ENCODE measurements at regions not wholly inside any gene's neighbourhood (a gene's known extent, or its start where the extent isn't known, plus 50 kb on each side); places are given as distances from the start of the nearest gene placed in this dataset.
"Not testable (repeated sequence)": the region's sequence is repeated elsewhere in the genome, so short reads cannot be mapped to it uniquely, and the experiment has no call there.

DNA sequence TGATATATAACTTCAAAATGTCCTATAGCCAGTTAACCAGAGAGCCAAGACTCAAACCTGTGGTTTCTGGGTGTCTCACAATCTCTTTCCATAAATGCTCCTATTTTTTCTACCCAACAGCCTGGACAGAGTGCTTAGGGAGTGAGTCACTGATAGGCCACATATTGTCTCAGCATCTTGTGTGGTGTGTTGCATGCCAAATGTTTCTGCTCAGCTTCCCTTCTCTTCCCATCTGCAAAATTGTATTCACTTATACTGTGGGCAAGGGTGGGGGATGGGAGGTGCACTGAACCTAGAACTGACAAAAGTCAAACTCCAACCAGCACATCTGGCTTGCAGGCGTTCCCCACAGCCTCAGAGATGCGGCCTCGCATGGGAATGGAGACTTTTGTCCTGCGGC lies 123.3 kb downstream of the KCNA5 start:
- DNase-seq: no peak

DNA sequence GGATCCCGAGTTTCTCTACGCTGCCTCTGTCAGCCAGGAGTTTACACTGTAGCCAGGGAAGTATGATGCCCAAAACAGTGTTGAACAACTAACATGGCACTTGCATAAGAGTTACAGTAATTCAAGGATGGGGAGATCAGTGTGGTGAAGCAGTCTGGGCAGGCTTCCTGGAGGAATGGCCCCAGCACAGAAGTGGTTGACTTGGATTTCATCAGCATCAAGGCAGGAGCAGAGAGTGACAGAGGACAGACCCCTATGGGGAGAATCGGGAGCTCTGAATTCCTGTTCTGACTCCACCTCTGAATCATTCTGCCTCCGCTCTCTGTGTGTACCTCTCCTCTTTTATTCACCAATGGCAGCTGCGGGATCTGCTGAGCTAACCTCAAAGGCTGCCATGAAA lies 124.5 kb downstream of the KCNA5 start:
- DNase-seq: no peak

DNA sequence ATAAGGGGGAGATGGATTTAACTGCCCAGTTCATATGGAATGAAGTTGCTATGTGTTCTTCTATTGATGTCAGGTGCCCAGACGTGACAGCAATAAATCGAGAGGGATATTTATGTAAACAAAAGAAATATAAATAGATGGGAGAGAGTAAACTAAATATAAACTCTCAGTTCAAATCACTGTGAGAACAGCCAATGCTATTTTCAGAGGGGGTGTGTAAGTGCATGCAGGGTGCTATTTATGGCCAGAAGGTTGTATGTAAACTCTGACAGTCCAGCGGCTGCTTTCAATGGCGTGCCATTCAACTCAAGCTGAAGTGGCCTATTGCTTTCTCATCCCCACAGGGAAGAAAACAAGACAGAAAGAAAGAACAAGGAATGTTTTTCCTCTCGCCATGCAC lies 127.2 kb downstream of the KCNA5 start:
- DNase-seq: peak; percentile 20

DNA sequence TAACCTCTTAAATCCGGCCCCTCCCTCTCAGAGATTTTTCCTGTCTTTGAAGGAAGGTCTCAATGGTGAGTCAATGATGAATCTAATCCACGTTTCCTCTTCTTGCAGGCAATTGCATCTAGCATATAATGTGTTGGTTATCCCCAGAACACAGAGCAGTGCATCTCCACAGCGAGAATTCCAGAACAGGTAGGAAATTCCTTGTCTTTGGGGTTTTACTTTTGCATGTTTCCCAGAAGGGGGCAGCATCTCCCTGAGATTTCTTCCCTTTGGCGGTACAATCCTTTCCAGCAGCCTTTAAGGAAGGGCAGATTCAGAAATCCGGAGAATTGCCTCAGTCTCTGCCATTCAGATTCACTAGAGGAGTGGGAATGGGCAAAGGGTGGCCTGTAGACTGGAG lies 128.0 kb downstream of the KCNA5 start:
- DNase-seq: peak; percentile 32

DNA sequence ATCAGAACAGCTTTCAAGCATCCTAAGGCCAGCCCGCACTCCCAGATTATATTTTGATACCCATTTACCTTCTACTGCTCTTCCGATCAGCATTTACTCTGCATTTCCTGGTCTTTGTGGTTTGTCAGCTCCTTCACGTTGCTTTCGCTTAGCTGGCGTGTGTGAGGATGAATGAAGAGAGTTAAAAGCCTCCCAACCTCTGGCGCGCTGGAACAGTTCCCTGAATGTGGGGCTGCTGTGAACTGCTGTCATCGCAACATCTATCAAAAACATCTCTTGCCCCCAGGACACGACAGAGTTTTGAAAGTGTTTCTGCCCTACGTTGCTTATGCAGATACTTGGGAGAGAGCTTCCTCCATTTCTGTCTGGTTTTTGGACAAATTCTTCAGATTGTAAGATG lies 129.2 kb downstream of the KCNA5 start:
- DNase-seq: no peak

DNA sequence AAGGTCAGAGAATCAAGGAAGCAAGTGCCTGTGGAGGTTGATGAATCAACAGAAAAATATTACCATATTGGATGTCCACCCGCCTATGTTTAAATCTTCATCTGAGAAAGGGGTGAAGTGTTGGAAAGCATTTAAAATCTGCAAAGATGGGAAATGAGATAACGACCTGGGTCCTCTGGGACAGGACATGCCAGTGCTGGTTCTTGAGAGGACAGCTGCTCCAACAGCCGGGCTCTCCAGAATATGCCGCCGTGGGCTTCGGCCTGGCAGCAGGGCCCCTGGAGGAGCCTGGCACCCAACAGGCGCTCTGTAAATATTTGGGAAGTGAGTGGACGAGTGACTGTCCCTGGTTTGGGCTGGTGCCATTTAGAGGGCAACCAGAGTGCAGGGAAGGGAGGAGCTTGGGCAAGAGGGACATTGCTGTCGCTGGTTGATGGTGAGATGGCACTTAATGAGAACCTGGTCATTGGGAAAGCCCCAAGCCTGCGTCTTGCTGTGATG lies 129.9 kb downstream of the KCNA5 start:
- DNase-seq: no peak

DNA sequence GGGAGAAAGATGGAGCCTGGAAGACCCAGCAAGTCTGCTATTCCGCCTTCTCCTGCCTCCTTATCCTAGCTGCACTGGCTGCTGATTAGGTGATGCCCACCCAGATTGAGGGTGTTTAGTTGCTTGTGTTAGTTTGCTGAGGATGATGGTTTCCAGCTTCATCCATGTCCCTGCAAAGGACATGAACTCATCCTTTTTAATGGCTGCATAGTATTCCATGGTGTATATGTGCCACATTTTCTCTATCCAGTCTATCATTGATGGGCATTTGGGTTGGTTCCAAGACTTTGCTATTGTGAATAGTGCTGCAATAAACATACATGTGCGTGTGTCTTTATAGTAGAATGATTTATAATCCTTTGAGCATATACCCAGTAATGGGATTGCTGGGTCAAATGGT lies 131.7 kb downstream of the KCNA5 start:
- DNase-seq: not testable (repeated sequence)

DNA sequence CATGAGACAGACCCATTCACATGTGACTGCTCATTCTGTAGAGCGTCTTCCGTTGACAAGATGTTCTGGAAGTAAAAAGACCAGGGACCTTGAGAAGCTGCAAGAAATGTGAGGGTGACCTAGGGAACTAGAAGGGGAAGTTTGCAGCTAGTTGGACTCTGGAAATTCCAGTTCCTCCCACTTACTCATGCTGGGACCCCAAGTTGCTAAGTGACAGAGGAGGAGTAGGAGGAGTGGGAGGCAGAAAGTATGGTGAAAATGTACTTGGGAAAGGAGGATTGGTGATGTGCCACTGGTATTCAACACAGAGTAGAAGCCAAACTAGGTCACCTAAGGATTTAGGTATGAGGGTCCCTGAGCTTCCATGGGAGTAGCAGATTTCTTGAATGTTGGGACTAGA lies 132.4 kb downstream of the KCNA5 start:
- no peak for DNase-seq

DNA sequence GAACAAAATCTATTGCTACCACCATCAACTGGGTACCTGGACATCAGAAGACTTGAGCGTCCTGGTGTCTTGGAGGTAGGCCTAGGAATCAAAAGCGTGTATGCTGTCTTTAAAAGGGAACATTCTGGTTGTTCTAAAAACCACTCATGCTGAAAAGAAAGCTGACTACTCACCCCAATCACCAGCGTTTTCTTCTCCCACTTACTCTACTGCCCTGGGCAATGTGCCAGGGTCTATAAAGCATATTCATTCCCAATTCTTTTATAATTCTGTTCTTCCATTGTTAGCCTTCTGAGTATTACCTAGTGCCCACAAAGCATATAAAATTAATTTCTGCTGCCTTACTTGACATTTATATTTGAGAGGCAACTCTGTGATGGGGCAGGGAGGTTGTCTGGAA lies 133.4 kb downstream of the KCNA5 start:
- peak; percentile 9 for DNase-seq

DNA sequence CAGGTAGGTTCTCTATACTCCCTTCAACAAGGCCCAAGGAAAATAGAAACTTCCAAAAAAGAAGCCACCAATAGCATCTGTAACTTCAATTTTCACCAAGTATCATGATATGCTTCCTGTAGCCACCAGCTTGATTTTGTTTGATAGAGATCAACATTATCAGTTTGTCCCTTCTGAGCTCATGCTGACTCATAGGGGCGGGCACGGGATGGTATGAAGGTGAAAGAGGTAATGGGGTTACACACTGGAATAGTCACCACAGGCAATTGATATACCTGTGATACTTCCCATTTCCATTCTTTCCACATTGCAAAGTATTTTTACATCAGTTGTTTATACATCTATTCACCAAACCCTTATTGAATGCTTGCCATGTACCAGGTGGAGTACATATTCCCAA lies 134.1 kb downstream of the KCNA5 start:
- DNase-seq: no peak

DNA sequence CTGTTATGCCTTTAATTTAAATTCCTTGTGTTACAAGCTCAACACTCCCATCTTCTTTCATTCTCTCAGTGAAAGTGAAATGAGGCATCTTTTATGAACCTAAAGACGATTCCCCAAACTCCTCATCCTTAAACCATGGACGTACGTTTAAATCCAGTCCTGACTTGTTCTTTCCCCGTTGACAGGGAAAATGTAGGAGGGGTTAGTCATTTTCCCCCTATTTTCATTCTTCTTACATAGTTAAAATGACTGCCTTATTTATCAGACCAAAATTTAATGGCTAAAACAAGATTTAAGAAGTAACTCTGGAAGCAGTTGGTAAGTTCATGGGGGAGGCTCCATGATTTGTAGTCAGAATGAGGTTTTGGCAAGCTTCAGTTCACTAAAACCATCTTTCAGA lies 134.9 kb downstream of the KCNA5 start:
- no peak for DNase-seq

DNA sequence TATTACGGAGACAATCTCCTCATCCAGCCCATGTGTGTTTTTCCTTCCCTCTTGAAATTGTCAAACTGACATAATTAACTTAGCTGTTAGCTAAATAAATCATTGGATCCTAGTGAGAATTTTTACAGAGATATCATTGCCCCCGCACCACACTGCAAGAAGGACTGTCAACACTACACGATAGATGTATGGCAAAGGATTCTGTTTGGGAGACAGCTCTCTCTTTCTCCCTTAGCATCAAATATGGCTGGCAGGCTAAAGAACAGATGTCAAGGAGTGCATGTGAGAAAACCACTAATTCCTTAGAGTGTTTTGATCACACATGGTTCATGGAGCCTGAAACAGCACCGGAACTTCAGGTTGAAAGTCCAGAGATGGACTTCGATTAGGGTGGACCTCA lies 136.8 kb downstream of the KCNA5 start:
- no peak for DNase-seq

DNA sequence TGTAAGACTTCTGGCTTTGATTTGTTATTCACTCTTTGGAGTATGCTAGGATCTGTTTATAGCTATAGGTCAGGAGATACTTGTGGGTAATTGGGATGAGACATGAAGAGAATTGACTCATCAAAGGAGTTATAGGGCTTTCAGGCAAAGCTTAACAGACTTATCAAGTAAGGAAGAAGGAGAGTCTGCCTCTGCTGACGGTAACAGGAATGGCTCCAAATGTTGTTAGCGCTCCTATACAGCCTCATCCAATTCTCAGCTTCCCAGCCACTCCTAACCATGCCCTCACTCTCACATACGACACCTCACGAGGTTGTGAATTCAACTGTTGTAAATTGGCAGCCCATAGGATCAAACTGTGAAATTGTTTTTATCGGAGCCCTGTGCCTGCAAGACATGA lies 140.5 kb downstream of the KCNA5 start:
- no peak for DNase-seq

DNA sequence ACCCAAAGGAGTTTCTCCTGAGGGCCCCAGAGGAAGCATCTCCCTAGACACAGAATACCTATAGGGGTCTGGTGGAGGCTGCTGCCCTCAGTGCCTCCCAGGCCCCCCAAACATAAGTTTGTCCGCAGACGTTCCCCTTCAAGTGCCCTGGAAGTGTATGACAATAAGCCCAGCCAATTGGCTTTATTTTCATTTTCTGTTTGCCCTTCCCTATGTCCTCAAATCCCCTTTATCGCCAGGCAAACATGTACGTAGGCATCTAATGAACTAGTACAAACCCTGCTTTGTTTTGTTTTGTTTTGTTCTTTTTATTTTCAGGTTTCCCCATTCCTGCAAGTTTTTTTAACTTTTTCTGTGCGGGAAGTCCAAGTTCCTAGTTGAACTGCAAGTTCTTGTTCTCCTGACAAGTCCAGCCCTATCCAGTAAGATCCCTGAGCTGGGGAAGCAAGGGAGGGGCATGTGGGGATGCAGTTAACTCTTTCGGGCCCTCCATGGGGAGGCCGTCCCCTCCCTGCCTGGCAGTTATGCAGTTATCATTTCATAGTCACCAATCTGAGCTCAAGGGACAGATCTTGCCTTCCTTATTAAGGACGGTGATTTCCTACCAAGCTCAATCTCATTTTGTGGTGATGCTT lies 141.9 kb downstream of the KCNA5 start:
- DNase-seq: no peak

DNA sequence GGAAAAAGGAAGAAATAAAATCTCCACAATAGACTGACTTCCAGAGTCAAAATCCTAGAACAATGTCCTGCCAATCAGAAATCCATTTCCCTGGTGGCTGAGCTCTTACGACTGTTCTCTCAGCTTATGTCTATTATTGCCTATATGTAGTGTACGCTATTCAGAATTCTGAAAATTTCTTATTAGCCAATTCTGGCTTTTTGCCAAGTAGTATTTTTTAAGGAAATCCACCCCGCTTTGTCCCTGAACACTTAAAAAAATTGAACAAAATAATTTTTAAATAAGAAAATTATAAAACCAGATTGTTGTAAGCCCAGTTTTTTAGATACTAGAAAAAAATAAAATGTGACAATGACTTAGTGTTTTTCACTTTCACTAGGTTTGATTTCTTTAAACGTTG lies 143.0 kb downstream of the KCNA5 start:
- no peak for DNase-seq

DNA sequence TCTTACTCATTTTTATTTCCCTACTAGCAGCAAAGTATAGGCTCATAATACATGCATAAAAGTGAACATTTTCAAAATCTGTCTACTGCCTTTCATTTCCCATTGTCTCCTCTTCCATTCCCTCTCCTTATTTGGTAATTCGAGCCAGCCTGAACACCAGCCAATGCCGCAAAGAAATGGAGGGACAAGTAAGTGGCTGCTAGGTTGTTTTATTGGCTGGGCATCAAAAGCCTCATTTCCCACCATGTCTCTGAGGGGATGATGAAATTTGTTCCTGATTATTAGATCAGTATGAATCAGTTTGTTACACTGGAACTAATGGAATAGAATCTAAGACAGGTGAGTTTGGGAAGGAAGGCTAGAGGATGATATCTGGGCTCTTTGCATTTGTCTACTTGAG lies 143.5 kb downstream of the KCNA5 start:
- no peak for DNase-seq

DNA sequence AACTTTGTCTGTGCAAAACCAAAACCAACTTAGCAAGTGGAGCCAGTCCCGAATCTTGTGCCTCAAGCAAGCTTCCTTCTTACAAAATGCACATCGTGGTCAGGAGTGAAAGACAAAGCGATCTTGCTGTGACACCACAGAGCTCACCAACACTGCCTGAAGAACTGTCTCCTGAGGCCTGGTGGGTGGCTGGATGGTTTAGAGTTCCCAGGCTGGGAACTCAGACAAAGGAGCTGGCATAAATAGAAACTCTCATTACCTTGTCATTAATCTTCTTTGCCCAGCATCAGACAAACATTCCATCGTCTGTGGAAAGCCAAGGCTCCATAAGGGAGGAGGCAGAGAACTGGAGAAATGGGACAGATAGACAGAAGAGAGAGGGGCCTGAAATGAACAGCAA lies 144.8 kb downstream of the KCNA5 start:
- no peak for DNase-seq

DNA sequence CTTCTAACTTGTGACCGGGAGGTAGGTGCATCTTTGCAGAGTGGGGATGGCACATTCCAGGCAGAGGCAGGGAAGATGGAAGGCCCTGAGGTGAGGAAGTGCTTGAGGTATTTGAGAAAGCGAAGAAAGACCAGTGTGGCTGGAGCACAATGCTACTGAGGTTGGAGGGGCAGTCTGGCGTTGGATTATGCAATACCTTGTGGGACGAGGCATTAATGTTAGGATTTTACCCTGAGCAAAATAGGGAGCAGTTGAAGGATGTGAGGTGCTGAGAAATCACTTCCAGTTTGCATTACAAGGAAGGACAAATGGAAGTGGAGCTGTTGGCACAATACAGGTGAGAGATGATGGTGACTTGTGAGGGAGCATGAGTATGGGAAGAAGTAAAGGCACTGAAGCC lies 145.5 kb downstream of the KCNA5 start:
- no peak for DNase-seq

DNA sequence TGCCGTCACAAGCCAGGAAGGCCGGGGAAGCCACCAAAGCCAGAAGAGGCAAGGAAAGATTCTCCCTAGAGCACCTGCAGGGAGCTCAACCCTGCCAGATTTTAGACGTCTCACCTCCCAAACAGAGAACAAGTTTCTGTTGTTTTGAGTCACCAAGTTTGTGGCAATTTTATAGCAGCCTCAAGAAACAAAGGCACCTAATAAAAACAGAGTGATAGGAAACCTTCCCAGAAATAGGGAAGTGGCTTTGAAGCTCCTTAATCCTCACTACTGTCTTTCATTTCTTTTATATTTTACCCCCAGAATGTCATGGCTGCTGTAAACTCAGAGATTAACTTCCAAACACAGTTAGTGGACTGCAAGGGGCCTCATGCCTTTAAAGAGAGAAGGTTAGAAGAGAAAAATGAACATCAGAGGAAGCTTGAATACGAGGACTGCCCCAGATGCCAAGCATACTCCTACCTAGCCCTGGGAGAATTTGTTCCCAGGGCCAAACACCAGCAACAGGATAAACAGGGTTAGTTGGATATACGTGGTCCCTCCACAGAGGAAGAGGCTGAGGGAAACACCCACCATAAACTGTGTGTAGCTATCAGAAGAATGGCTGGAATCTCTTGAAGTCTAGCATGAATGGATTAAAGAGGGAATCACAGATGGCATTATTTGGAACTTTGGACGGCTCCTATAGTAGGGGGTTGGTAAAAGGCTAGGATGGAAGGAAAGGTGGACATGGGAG lies 148.3 kb downstream of the KCNA5 start:
- no peak for DNase-seq

DNA sequence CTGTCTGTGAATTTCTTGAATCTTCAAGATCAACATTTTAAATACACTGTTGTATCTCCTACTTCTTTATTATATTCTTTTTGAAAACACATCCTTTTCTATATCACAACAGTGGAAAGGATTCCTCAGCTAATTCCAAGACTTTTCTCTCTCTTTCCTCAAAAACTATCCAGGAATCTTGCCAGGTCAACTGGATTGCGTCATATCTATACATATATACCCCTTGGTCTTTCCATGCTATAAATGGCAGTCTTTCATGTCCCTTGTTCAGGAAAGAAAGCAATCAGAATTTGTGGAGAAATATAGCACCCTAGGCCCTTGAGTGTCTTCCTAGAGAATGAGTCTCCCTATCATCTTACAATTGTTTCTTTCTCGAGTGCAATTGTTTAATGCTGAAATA lies 149.0 kb downstream of the KCNA5 start:
- DNase-seq: no peak

DNA sequence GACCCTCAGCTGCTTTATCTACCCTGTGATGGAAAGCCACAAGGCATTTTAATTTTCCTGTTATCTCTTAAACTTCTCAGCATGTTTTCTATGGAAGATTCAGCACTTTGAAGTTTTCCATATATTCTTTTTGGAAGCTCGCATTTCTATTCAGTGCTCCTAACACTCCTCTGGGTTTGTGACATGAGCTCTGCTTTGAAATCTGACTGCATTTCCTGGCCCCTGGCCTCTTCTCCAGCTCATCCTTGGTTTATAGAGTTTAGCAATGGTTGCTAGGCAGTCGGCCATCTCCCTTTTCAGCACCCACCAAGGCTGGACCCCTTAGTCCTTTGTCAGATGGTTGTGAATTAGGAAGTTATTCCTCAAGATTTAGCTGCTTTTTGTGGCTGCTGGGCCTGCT lies 150.6 kb downstream of the KCNA5 start:
- no peak for DNase-seq

DNA sequence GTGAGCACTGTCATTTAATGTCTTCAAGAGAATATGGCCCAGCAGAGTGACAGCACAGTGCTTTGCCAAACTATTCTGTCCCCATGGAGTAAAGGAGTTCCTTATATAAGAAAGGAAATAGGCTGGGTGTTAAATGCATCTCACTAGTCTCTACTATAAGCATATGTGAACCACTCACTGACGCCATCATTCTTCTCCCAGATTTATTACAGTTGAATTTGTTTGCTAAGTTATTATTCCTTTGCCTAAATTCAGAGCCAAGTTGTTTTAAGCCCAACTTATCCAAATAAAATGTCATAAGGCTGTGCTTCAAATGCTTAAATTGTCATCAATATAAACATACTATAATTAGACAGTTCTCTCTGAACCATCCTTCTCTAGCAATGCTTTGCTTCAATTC lies 151.6 kb downstream of the KCNA5 start:
- no peak for DNase-seq

DNA sequence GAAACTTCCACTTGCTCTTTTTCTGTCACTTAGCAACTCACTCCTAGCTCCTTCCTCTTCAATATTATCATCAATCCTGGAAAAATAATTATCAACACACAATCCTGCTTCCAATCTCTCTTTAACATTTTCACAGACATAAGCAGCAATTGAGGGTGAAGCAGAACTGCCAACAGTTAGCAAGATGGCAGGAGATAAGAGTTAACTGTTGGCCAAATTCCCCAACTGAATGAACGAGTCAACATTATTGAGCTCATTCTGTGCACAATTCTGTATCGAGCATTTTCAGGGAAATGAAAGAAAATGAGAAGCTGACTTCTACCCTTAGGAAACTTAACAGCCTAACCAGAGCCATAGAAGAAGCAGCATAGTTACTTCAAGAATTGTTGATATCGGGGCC lies 152.0 kb downstream of the KCNA5 start:
- no peak for DNase-seq

DNA sequence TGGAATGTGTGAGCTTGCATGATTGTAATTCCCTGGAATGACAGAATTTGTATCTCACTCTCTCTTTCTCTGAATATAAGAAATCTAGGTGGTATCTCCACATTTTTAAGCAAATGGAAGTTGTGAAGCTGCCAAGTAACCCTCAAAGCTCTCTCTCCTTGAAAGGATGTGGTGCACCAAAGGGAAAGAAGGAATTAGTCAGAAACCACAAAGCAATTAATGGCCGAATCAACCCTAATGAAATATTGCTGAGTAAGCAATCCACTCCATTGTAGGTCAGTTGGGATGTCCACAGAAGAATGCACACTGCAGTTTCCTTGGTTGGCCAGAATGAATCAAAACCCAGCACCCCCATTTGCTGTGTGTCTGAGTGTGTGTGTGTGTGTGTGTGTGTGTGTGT lies 153.5 kb downstream of the KCNA5 start:
- DNase-seq: no peak

DNA sequence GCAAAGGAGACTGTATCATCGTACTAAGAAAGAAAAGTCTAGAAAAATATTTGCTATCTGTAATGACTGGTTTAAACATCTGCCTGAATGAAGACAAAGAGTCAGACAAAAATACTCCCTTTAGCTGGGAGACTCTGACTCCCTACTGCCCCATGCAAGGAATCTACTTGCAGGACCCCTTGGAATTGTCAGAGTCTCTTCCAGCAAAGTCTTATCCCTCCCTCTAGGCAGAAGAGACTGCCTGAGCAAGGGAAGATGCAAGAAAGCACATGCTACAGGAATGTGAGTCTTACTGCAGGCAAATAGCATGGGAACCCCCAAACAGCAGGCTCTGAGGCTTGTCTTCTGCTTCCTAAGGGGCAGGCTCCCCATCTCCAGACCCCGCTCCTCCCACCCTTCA lies 154.0 kb downstream of the KCNA5 start:
- DNase-seq: no peak

Measured in NCI-H345 (cell line).